ENCODE measurements at regions not wholly inside any gene's neighbourhood (a gene's known extent, or its start where the extent isn't known, plus 50 kb on each side); places are given as distances from the start of the nearest gene placed in this dataset.
"Not testable (repeated sequence)": the region's sequence is repeated elsewhere in the genome, so short reads cannot be mapped to it uniquely, and the experiment has no call there.

DNA sequence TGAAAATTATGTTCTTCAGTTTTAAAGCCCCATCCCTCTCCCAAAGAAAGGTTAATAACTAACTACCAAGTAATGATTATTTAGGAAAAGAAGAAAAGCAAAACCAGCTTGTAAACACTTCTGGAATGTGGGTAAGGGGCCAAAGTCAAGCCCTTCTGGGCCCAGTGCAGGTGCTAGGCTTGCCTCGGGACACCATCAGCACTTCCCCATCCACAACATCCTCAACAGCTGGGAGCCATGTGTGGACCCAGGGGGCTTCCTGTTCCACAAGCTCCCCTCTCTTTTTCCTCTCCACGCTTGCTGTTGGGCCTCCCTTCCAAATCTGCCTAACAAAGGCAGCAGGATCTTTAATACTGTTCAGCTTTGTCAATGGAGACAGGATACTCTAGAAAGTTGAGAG lies 58.4 kb upstream of the CSPG4 start:
- TF ChIP-seq YY1 (IDR thresholded peaks at IDR 0.05); GABPA (IDR thresholded peaks at IDR 0.05 in 1 of 2, conservative IDR thresholded peaks at IDR 0.05 in 1 of 2): not testable (repeated sequence)
